Astrocyte of the cerebellum (primary cell): ENCODE measurements at regions not wholly inside any gene's neighbourhood (a gene's known extent, or its start where the extent isn't known, plus 50 kb on each side); places are given as distances from the start of the nearest gene placed in this dataset.

Experiments
- DNase-seq: peaks from one replicate; pipeline ENCODE4 v3.0.0-alpha.2; 2011; ENCODE audit warnings: low read depth
- H3K4me3 ChIP-seq: 2 replicates; pipeline ENCODE4 v1.5.1; 2011; ENCODE audit warnings: mild to moderate bottlenecking, low read depth, low read length, moderate library complexity
- CTCF ChIP-seq: IDR thresholded peaks from 2 replicates; pipeline ENCODE4 v1.5.1; 2012; ENCODE audit warnings: low read length, low read depth, moderate library complexity, mild to moderate bottlenecking; ENCODE audit errors: missing control alignments
- in situ Hi-C: cut with HindIII; loops from 2 replicates; pipeline ENCODE4 v1.10.0; 2017; ENCODE audit warnings: low sequenced_read_pairs

GRCh38 chr13:21852043-21852442, 181.2 kb downstream of the FGF9 start:
- no peak overlapping the region for H3K4me3 ChIP-seq
- no peak for TF ChIP-seq CTCF
- DNase-seq: no peak
- in situ Hi-C loops: no loop called here

GRCh38 chr13:21853779-21854178, 182.9 kb downstream of the FGF9 start:
- H3K4me3 ChIP-seq: no peak overlapping the region
- no peak for TF ChIP-seq CTCF
- DNase-seq: no peak
- in situ Hi-C loops: no loop called here

GRCh38 chr13:21868823-21869222, 197.9 kb downstream of the FGF9 start:
- no peak for TF ChIP-seq CTCF
- H3K4me3 ChIP-seq: no peak overlapping the region
- no peak for DNase-seq
- in situ Hi-C loops: no loop called here

- TF ChIP-seq CTCF: no peak
- in situ Hi-C loops: no loop called here
Observed at GRCh38 chr13:21871382-21871781, 200.5 kb downstream of the FGF9 start.

GRCh38 chr13:21871919-21872318, 201.0 kb downstream of the FGF9 start:
- no peak for DNase-seq
- no peak overlapping the region for H3K4me3 ChIP-seq
- in situ Hi-C loops: no loop called here
- no peak for TF ChIP-seq CTCF

More at GRCh38 chr13:21871382-21871781, 200.5 kb downstream of the FGF9 start:
- no peak overlapping the region for H3K4me3 ChIP-seq
- no peak for DNase-seq

- H3K4me3 ChIP-seq: no peak overlapping the region
- in situ Hi-C loops: no loop called here
- DNase-seq: no peak
- no peak for TF ChIP-seq CTCF
Observed at GRCh38 chr13:21872795-21873194, 201.9 kb downstream of the FGF9 start.

- DNase-seq: no peak
- no peak overlapping the region for H3K4me3 ChIP-seq
- no peak for TF ChIP-seq CTCF
- in situ Hi-C loops: no loop called here
Observed at GRCh38 chr13:21875116-21875515, 204.2 kb downstream of the FGF9 start.
